Activated naive CD8-positive, alpha-beta T cell (primary cell): ENCODE measurements at regions not wholly inside any gene's neighbourhood (a gene's known extent, or its start where the extent isn't known, plus 50 kb on each side); places are given as distances from the start of the nearest gene placed in this dataset.

Source experiments
- H3K27ac Mint-ChIP-seq: one replicate; pipeline ENCODE4 v1.8.0; 2021; ENCODE audit warnings: mixed read lengths
- H3K27me3 Mint-ChIP-seq: one replicate; pipeline ENCODE4 v1.8.0; 2021; ENCODE audit warnings: mixed read lengths
- H3K36me3 Mint-ChIP-seq: one replicate; pipeline ENCODE4 v1.8.0; 2021; ENCODE audit warnings: mixed read lengths
- H3K4me1 Mint-ChIP-seq: one replicate; pipeline ENCODE4 v1.8.0; 2021; ENCODE audit warnings: low read depth, mixed read lengths
- H3K4me3 Mint-ChIP-seq: one replicate; pipeline ENCODE4 v1.8.0; 2021; ENCODE audit warnings: mild to moderate bottlenecking, mixed read lengths
- H3K9me3 Mint-ChIP-seq: one replicate; pipeline ENCODE4 v1.8.0; 2021; ENCODE audit warnings: low read depth, mixed read lengths

DNA sequence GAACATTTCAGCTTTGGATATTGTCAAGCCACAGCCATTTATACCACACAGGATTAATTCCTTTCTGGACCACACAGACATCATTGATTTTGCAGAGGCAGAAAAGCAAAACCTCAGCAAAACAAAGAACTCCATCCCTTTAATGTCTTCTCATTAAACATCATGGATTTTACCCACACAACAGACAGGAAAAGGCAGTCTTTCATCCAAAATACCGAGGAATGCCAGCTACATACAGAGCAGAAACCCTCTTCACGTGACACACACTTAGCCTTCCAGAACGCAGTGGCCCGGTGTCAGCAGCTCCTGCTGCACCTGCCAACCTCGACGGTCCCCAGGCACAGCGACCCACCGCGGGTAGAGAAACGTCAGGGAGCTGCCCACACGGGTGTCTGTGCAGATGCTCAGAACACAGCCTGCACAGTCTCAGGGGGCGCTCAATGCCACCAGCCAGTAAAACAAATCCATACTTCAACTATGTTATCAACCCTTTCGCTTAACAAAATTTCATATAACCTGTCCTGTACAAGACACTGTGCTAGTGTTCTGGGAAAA is 304.5 kb downstream of the EIPR1 start:
- H3K4me1 Mint-ChIP-seq = no peaks in the 10 kb centered on the region
- H3K9me3 Mint-ChIP-seq = no peaks in the 10 kb centered on the region
- no peak overlapping the region for H3K27ac Mint-ChIP-seq
- H3K36me3 Mint-ChIP-seq = no peaks in the 10 kb centered on the region
- peaks cover 3% of the 10 kb centered on the region for H3K27me3 Mint-ChIP-seq
- H3K4me3 Mint-ChIP-seq = no peak overlapping the region

DNA sequence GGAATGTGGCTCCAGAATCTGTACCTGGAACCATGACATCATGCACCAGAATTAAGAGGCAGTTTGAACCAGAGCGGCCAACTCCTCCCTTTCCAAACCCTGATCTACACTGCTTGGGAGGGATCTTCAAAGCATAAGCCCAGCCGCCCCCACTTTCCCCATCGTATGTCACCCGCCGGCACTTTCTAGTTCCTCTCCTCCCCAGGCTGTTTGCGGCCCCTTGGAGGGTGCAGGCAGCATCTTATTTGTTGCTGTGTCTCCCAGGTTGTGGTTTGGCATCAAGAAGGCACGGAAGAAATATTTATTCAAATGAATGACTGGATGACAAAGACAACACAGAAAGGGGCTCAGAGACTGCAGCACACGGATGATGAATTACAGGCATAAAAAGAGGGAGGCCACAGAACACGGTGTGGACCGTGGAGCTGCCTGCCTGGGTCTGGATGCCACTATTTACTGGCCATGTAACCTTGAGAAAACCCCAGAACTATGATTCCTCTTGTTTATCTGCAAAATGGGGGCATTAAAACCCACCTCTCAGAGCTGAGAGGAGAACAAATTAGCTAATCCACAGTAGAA is 305.8 kb downstream of the EIPR1 start:
- Mint-ChIP-seq H3K4me1 (no peaks in the 10 kb centered on the region), H3K9me3 (no peaks in the 10 kb centered on the region), H3K27ac (no peak overlapping the region), H3K36me3 (no peaks in the 10 kb centered on the region), H3K27me3 (peaks cover 3% of the 10 kb centered on the region), H3K4me3 (no peak overlapping the region)

DNA sequence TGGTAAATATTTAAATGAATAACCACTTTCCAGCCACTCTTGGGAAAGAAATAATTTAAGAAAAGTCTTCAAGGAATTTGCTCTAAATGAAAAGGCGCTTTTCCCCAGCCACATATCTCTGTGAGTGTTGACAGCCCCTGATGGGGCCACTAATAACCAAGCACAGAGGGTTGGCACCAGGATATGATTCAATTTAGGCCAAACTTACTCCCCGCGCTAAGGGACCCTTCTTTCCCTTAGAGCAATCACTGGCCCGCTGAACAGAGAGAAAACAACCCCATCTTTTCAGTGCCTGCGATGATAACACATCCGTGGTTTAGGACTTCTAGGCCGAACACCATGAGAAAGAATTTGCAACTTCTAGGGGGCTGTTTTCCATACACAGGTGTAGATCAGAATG is 310.8 kb downstream of the EIPR1 start:
- no peak overlapping the region for H3K27ac Mint-ChIP-seq
- peaks cover 4% of the 10 kb centered on the region for H3K27me3 Mint-ChIP-seq
- H3K36me3 Mint-ChIP-seq = no peaks in the 10 kb centered on the region
- no peaks in the 10 kb centered on the region for H3K4me1 Mint-ChIP-seq
- H3K9me3 Mint-ChIP-seq = no peaks in the 10 kb centered on the region
- no peak overlapping the region for H3K4me3 Mint-ChIP-seq

DNA sequence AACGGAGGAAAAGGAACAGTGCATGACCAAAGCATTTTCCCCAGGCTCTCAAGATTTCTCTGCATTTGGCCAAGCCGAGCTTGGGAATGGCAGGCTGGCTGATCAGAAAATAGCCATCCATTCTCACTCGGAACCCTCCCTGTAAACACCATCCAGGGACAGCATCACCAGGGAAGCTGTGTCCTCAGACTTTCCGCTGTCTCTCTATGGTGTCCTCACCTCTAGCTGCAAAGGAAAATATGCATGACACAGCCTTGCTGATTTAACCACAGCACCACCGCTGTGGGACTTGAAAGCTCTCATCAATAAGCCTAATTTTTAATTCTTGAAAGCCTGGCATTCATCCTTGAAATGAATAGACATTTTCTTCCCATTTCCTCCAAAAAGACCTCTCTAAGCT is 311.7 kb downstream of the EIPR1 start:
- H3K9me3 Mint-ChIP-seq = no peaks in the 10 kb centered on the region
- no peaks in the 10 kb centered on the region for H3K36me3 Mint-ChIP-seq
- H3K27ac Mint-ChIP-seq = no peak overlapping the region
- H3K27me3 Mint-ChIP-seq = peaks cover 4% of the 10 kb centered on the region
- no peak overlapping the region for H3K4me3 Mint-ChIP-seq
- no peaks in the 10 kb centered on the region for H3K4me1 Mint-ChIP-seq

DNA sequence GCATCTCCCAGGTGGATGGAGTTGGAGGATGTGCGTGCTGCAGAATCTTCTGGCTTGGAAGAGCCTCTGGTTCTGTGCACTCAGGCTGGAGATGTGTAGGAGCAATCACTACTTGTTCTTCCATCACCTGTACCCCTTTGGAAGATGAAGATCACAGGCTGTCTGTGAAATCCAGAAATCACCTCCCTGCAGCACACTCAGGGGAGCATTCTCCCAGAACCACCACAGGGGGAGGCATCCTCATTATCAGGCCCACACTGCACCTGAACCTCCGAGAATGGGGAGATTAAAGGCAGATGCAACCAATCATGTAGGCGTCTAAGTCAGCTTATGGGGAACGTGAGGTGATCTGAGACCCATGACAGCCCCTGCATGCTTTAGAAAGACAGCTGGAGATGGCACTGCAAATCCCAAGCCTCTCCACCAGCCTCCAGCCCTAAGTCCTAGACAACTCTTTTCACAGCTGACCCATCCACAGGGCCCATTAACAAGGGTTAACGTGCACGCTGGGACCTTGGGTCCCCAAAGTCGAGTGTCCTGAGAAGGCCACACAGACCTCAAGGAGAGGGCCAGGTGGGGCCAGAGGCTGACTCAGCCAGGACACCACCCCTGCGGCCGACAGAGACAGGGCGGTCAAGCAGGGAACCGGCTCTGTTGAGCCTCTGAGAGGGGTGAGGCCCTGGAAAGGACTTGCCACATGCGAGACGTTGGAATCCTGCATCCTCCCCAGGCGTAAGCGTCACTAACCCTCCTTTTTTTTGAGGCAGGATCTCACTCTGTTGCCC is 314.9 kb downstream of the EIPR1 start:
- Mint-ChIP-seq H3K27me3 (peaks cover 4% of the 10 kb centered on the region), H3K27ac (no peak overlapping the region), H3K36me3 (no peaks in the 10 kb centered on the region), H3K4me1 (no peaks in the 10 kb centered on the region), H3K9me3 (peaks cover 3% of the 10 kb centered on the region), H3K4me3 (no peak overlapping the region)

DNA sequence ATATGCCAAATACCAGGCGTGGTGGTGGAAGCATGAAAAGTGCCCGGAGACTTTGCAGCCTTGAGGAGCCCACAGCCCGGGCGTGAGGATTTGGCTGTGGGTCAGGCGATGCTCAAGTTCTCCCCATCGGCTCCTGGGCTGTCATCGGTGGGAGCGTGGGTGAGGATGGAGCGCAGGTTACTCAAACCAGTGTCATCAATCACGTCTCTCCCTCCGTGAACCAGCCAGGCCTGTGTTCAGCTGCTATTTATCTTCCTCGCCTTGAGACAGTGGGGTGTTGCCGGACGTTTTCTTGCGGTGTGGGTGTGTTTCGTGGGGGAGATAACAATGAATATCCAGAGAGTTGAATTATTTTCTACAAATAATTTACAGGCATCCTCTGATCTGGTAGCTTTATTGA is 317.6 kb downstream of the EIPR1 start:
- H3K9me3 Mint-ChIP-seq = peaks cover 7% of the 10 kb centered on the region
- H3K27me3 Mint-ChIP-seq = peaks cover 2% of the 10 kb centered on the region
- no peaks in the 10 kb centered on the region for H3K36me3 Mint-ChIP-seq
- H3K4me1 Mint-ChIP-seq = no peaks in the 10 kb centered on the region
- no peak overlapping the region for H3K4me3 Mint-ChIP-seq
- H3K27ac Mint-ChIP-seq = no peak overlapping the region

DNA sequence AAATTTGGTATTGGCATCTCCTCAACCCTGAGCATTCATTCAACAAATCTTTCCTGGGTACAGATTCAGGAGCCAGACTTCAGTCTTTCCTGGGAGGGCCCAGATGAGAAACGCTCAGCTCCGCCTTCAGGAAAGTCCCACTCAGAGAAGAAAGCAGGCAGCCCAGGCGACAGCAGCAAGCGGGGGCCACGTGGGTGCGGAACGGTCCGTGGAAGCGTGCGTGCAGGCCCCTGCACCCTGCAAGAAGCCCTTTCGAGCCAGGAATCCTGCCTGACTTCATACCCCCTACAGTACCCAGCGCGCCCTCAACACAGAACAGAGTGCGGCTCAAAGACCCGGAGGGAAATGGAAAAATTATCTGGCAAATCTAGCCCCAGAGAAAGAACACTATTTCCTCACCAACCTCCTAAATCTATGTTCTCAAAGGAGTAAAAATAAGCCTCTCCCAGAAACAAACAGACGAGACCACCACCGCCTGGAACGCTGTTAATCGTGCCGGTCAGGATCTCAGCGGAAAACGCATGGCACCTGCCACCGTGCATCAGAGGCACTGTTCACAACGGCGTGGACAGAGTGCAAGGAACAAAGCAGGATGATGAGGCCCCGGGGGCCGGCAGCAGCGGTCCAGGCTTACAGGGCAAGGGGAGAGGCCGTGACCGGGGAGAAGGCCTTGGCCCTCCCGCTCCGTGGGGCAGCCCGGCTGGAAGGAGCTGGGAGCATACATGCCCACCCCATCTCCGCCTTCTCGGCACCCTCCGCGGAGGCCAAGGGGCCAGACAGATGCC is 318.3 kb downstream of the EIPR1 start:
- Mint-ChIP-seq H3K4me3 (no peak overlapping the region), H3K36me3 (no peaks in the 10 kb centered on the region), H3K4me1 (no peaks in the 10 kb centered on the region)

DNA sequence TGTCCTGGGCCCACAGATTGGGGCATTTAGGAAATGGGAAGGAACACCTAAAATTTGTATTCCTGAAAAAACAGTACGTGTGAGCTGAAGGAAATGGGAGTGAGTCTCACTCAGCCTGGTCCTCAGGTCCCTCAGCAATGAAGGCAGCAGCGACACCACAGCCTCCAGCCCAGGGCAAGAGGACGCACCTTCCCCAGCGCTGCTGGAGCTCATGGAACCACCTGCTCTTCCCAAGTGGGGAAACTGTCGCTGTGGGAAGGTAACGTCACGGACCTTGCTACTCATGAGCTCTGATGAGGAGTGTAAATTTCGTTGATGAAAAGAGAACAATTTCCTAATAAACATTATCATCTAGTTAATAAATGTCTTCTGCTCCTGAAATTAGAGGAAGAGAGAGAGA is 323.6 kb downstream of the EIPR1 start:
- Mint-ChIP-seq H3K9me3 (peaks cover 7% of the 10 kb centered on the region), H3K27ac (no peak overlapping the region), H3K36me3 (no peaks in the 10 kb centered on the region), H3K4me3 (no peak overlapping the region), H3K27me3 (no peaks in the 10 kb centered on the region), H3K4me1 (peaks cover 7% of the 10 kb centered on the region)

More for the DNA sequence above, 318.3 kb downstream of the EIPR1 start:
- Mint-ChIP-seq H3K27ac (no peak overlapping the region), H3K27me3 (no peaks in the 10 kb centered on the region), H3K9me3 (peaks cover 7% of the 10 kb centered on the region)

DNA sequence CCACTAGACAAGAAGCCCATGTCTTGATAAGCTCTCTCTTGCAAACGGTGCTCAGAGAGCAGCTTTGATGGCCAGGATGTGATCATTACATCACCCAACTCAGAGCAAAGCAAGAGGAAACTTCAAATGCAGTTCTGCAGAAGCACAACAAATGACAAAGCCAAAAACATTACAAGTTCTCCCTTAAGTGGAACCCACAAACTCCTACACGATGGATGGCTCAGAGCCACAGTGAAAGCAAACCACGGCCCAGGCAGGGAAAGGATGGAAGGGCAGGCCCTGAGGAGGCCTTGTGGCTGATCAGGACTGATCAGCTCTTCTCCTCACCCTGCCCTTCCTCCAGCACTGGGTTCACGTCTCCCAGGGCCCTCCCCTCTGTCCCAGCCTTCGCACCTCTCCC is 326.4 kb downstream of the EIPR1 start:
- Mint-ChIP-seq H3K27ac (no peak overlapping the region), H3K4me1 (peaks cover 7% of the 10 kb centered on the region), H3K27me3 (no peaks in the 10 kb centered on the region), H3K4me3 (no peak overlapping the region), H3K36me3 (no peaks in the 10 kb centered on the region), H3K9me3 (no peaks in the 10 kb centered on the region)

DNA sequence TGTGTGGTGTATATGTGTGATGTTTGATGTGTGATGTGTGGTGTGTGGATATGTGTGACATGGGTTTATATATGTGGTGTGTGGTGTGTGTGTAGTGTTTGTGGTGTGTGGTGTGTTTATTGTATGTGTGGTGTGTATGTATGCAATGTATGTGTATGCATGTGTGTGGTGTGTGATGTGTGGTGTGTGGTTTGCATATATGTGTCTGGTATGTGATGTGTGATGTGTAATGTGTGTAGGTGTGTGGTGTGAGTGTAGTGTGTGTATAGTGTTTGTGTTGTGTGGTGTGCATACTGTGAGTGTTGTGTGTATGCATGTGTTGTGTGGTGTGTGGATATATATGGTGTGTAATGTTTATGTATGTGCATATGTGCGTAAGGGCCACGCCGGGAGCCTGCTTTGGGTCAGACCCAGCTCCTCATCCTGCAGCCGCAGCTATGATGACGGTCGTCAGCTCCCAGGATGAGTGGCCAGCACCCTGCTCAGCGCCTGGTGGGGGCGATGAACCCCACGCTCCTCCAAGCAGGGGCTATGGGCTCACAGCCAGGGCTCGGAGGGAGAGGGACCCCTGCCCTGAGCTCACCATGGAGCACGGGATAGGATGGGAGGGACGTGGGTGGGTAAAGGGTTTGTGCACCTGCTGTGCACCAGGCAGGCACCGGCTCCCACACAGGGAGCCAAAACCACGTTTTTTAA is 331.3 kb downstream of the EIPR1 start:
- Mint-ChIP-seq H3K4me3 (no peak overlapping the region), H3K9me3 (no peaks in the 10 kb centered on the region), H3K4me1 (peaks cover 3% of the 10 kb centered on the region), H3K27ac (no peak overlapping the region), H3K36me3 (no peaks in the 10 kb centered on the region), H3K27me3 (peaks cover 2% of the 10 kb centered on the region)

DNA sequence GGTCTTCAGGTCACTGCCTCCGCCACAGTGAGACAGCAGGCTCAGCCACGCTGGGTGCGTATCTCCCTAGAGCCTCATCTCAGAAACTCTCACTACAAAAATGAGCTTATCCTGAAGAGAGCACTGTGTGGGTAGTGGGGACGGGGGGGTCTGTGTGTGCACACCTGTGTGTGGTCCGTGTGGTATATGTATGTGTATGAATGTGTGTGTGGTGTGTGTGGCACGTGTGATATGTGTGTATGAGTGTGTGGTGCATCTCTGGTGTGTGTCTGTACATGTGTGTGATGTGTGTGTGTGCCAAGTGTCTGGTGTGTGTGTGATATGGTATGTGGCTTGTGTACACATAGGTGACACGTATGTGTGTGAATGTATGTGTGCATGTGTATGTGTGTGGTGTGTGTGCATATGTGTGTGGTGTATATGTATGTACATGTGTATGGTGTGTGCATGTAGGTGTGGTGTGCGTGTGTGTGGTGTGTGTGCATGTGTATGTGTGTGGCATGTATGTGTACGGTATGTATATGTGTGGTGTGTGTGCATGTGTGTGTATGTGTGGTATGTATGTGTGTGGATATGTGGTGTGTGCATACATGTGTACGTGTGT is 332.2 kb downstream of the EIPR1 start:
- Mint-ChIP-seq H3K4me3 (no peak overlapping the region), H3K27ac (no peak overlapping the region), H3K4me1 (no peaks in the 10 kb centered on the region), H3K9me3 (no peaks in the 10 kb centered on the region), H3K36me3 (no peaks in the 10 kb centered on the region), H3K27me3 (peaks cover 2% of the 10 kb centered on the region)

DNA sequence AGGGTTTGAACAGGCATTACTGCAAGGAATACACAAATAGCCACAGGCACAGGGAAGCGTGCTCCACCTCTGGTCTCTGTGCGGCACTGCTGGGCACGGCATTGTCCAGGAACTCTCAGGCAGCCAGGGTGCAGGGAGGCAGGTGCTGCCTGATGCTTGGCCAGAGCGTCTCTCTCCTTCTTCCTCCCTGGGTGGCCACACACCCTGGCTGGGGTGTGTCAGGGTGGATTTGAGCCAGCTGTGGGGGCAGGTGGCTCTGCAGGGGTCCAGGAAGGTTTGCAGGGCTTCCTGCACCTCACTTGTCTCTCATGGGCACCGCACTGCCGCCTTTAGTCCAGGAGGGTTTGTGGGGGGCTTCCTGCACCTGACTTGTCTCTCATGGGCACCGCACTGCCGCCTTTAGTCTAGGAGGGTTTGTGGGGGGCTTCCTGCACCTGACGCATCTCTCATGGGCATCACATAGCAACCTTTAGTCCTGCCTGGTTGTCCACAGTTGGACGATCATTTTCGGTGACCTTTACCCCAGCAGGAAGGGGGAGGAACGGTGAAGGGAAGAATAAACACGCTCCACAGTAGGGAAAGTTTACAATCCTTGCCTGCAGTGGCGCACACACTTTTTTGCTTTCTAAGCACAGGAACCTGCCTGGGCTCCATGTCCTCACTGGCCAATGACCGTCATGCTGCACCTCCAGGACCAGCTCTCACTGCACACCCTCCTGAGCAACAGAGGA is 332.9 kb downstream of the EIPR1 start:
- Mint-ChIP-seq H3K36me3 (no peaks in the 10 kb centered on the region), H3K4me3 (no peak overlapping the region), H3K4me1 (no peaks in the 10 kb centered on the region), H3K27me3 (peaks cover 2% of the 10 kb centered on the region), H3K9me3 (no peaks in the 10 kb centered on the region), H3K27ac (no peak overlapping the region)

DNA sequence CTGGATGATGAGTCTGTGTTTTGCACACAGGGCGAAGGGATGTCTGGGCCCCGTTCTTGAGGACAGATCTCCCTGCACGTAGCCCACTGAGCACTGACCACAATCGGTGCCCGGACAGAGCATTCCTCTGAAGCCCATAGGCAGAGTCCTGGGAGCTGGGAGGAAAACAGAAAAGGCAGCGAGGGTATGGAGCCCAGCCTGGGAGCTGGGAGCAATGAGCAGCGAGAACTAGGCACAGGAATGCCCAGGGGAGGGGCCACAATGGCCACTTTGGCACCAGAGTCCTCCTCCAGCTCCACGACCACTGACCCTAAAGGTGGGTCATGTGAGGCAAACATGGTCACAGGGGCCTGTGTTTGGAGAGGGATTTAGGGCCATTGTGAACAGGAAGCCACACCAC is 333.9 kb downstream of the EIPR1 start:
- Mint-ChIP-seq H3K36me3 (no peaks in the 10 kb centered on the region), H3K4me3 (no peak overlapping the region), H3K27ac (no peak overlapping the region), H3K27me3 (peaks cover 2% of the 10 kb centered on the region), H3K9me3 (no peaks in the 10 kb centered on the region), H3K4me1 (no peaks in the 10 kb centered on the region)
